MM.1S (cell line): ENCODE measurements at regions not wholly inside any gene's neighbourhood (a gene's known extent, or its start where the extent isn't known, plus 50 kb on each side); places are given as distances from the start of the nearest gene placed in this dataset.

ENCODE experiments used
- DNase-seq: peaks from one replicate; pipeline ENCODE4 v3.0.0-alpha.2; 2015
- H2AFZ ChIP-seq: fragments of 300-600 bp; sonication (generic); 2 replicates; pipeline ENCODE4 v1.6.0; 2016; ENCODE audit warnings: antibody characterized with exemption, low read length
- H3F3A ChIP-seq: fragments of 300-600 bp; sonication (generic); 2 replicates; pipeline ENCODE4 v1.6.1; 2016; ENCODE audit warnings: mild to moderate bottlenecking, antibody characterized with exemption, low read length, moderate library complexity, mixed read lengths; ENCODE audit not compliant: insufficient read depth
- H3K27ac ChIP-seq: fragments of 300-600 bp; sonication (generic); 2 replicates; pipeline ENCODE4 v1.5.1; 2016; ENCODE audit warnings: mild to moderate bottlenecking, low read length
- H3K27me3 ChIP-seq: fragments of 300-600 bp; sonication (generic); replicated peaks from 2 replicates; pipeline ENCODE4 v1.6.0; 2016; ENCODE audit warnings: low read length; ENCODE audit not compliant: insufficient read depth
- H3K36me3 ChIP-seq: fragments of 300-600 bp; sonication (generic); replicated peaks from 2 replicates; pipeline ENCODE4 v1.6.1; 2016; ENCODE audit warnings: mild to moderate bottlenecking, low read length, mixed read lengths; ENCODE audit not compliant: insufficient read depth
- H3K4me1 ChIP-seq: fragments of 300-600 bp; sonication (generic); 2 replicates; pipeline ENCODE4 v1.6.1; 2016; ENCODE audit warnings: low read length, mixed read lengths
- H3K4me2 ChIP-seq: fragments of 300-600 bp; sonication (generic); 2 replicates; pipeline ENCODE4 v1.6.0; 2016; ENCODE audit warnings: low read depth, low read length
- H3K4me3 ChIP-seq: fragments of 300-600 bp; sonication (generic); 2 replicates; pipeline ENCODE4 v1.5.1; 2016; ENCODE audit warnings: low read length, mixed read lengths
- H3K79me2 ChIP-seq: fragments of 300-600 bp; sonication (generic); 2 replicates; pipeline ENCODE4 v1.6.1; 2016; ENCODE audit warnings: mixed run types, low read length, mixed read lengths
- H3K9ac ChIP-seq: fragments of 300-600 bp; sonication (generic); 2 replicates; pipeline ENCODE4 v1.6.1; 2016; ENCODE audit warnings: low read length, mixed read lengths
- H3K9me2 ChIP-seq: fragments of 300-600 bp; sonication (generic); replicated peaks from 2 replicates; pipeline ENCODE4 v1.6.1; 2016; ENCODE audit warnings: mild to moderate bottlenecking, low read length, mixed read lengths; ENCODE audit not compliant: insufficient read depth
- H3K9me3 ChIP-seq: fragments of 300-600 bp; sonication (generic); replicated peaks from 2 replicates; pipeline ENCODE4 v1.6.1; 2016; ENCODE audit warnings: mild to moderate bottlenecking, low read length, mixed read lengths; ENCODE audit not compliant: insufficient read depth
- H4K20me1 ChIP-seq: fragments of 300-600 bp; sonication (generic); 2 replicates; pipeline ENCODE4 v1.6.1; 2016; ENCODE audit warnings: mild to moderate bottlenecking, low read length, moderate library complexity, mixed read lengths; ENCODE audit not compliant: insufficient read depth
- CTCF ChIP-seq: fragments of 300-600 bp; sonication (generic); IDR thresholded peaks from 2 replicates; pipeline ENCODE4 v1.5.1; 2016; ENCODE audit warnings: antibody characterized with exemption, low read length, mixed read lengths
- EZH2 ChIP-seq: fragments of 300-600 bp; sonication (generic); optimal IDR thresholded peaks from 2 replicates; pipeline ENCODE3; 2017; ENCODE audit warnings: low read depth, mild to moderate bottlenecking, antibody characterized with exemption, low read length, mixed read lengths
- EZH2phosphoT487 ChIP-seq: fragments of 300-600 bp; sonication (generic); IDR thresholded peaks from 2 replicates; pipeline ENCODE4 v1.6.1; 2018; ENCODE audit warnings: antibody characterized with exemption, low read length

DNA sequence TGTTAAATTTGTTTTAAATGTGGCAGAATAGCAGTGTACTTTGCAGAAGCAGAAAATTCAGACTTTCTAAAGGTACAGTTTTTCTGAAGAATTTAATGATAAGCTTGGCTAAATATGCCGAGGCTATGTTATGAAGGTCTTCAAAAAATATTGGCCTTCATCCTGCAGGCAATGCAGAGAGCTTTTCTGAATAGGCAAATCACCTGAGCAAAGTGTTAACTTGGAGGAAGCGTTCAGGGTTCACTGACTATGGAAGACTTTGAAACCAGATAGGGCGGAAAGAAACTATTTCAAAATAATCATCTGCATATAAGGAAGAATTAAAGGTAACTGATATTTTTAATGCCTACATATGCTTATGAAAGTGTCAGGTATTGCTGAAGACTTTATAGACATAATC lies 133.7 kb upstream of the SETBP1 start:
- Histone ChIP-seq H3F3A (no peaks in the 10 kb centered on the region), H3K79me2 (no peaks in the 10 kb centered on the region), H2AFZ (no peak overlapping the region), H3K9ac (no peak overlapping the region), H3K4me1 (no peaks in the 10 kb centered on the region), H3K9me2 (no peaks in the 10 kb centered on the region), H3K36me3 (no peaks in the 10 kb centered on the region), H3K4me2 (no peak overlapping the region), H3K27me3 (no peaks in the 10 kb centered on the region), H4K20me1 (no peaks in the 10 kb centered on the region), H3K27ac (no peak overlapping the region), H3K9me3 (no peaks in the 10 kb centered on the region), H3K4me3 (no peak overlapping the region)
- no peak for DNase-seq
- TF ChIP-seq EZH2 (no peak), EZH2phosphoT487 (no peak), CTCF (no peak)

DNA sequence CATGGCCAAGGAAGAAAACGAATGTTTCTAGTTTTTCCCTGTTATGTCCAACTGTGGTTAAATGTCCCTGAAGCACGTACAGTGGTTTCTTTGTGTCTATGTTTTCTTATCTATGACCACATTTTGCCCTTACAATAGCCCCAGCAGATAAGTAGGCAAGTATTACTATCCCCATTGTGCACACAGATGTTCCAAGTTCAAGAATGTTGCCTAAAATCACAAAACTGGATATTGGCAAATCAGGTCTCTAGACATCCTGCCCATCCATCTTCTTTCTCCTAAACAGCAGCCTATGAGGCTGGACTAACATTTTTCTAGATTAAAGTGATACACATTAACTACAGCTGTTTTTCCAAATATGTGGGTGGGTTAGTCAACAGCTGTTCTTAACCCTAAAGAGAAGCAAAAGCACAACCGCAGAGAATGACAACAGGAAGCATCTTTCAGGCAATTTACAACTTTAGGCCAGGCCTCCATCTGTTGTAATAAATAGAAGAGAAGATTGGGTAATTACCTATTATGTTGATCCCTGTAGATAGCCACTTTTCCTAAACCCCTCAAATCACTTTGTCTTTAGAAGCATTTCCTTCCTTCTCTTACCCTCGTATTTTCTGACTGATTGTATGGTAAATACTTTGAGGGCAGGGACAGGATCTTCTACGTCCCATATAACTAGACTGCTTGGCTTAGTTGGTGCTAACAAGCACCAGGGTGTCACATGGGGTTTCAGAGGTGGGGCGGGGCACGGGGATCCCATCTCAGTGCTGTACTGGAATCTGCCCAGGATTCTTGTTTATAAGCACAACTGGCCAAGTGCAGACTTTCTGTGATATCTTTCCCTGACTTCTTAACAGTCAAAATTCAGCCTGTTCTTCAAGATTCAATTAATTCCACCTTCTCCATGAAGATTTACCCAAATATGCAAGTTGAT lies 132.1 kb upstream of the SETBP1 start:
- H4K20me1 ChIP-seq, result no peaks in the 10 kb centered on the region
- no peaks in the 10 kb centered on the region for H3F3A ChIP-seq
- H3K79me2 ChIP-seq, result no peaks in the 10 kb centered on the region
- H3K27me3 ChIP-seq, result no peaks in the 10 kb centered on the region
- no peaks in the 10 kb centered on the region for H3K36me3 ChIP-seq
- no peak overlapping the region for H2AFZ ChIP-seq
- H3K9me2 ChIP-seq, result no peaks in the 10 kb centered on the region
- H3K4me3 ChIP-seq, result no peak overlapping the region
- no peaks in the 10 kb centered on the region for H3K9me3 ChIP-seq
- no peaks in the 10 kb centered on the region for H3K4me1 ChIP-seq
- H3K9ac ChIP-seq, result no peak overlapping the region
- DNase-seq, result no peak
- no peak overlapping the region for H3K27ac ChIP-seq
- H3K4me2 ChIP-seq, result no peak overlapping the region
- TF ChIP-seq EZH2 (no peak), EZH2phosphoT487 (no peak), CTCF (no peak)

DNA sequence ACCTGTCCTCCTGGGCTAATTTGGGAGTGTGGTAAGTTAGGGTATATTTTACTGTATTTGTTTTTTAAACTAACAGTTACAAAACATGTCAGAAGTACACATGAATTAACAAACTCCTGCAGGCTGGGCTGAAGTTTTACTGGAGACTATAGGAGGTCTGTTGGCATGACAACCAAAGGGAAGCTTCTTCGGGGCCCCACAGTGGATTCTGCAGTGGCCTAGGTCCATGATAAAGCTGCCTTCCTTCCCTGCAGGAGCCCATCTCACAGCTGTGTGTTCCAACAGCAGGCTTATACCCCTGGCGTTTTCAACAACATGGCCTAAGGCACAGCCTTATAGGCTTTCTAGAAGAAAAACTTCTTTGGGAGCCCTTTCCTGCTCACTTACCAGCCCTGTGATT lies 128.0 kb upstream of the SETBP1 start:
- TF ChIP-seq CTCF (no peak), EZH2 (no peak), EZH2phosphoT487 (no peak)
- Histone ChIP-seq H3K27ac (no peak overlapping the region), H3K79me2 (no peaks in the 10 kb centered on the region), H3K4me1 (no peaks in the 10 kb centered on the region), H3K9ac (no peak overlapping the region), H3K9me2 (no peaks in the 10 kb centered on the region), H4K20me1 (no peaks in the 10 kb centered on the region), H3K36me3 (no peaks in the 10 kb centered on the region), H3F3A (no peaks in the 10 kb centered on the region), H3K27me3 (no peaks in the 10 kb centered on the region), H3K9me3 (no peaks in the 10 kb centered on the region), H3K4me3 (no peak overlapping the region), H3K4me2 (no peak overlapping the region), H2AFZ (no peak overlapping the region)
- DNase-seq, result no peak
